ENCODE measurements at regions not wholly inside any gene's neighbourhood (a gene's known extent, or its start where the extent isn't known, plus 50 kb on each side); places are given as distances from the start of the nearest gene placed in this dataset.

GRCh38 chr11:90798769-90799168 lies 575.9 kb upstream of the CHORDC1 start:
- no peak for DNase-seq

GRCh38 chr11:90795746-90796145 lies 572.9 kb upstream of the CHORDC1 start:
- no peak for DNase-seq

GRCh38 chr11:90788961-90789360 lies 566.1 kb upstream of the CHORDC1 start:
- no peak for DNase-seq

GRCh38 chr11:90784241-90784814 lies 561.5 kb upstream of the CHORDC1 start:
- no peak for DNase-seq

- DNase-seq = no peak
Observed at GRCh38 chr11:90783111-90783510, 560.3 kb upstream of the CHORDC1 start.

GRCh38 chr11:90779098-90779497 lies 556.2 kb upstream of the CHORDC1 start:
- DNase-seq = no peak

GRCh38 chr11:90775567-90776165 lies 552.8 kb upstream of the CHORDC1 start:
- no peak for DNase-seq

GRCh38 chr11:90774727-90775566 lies 552.1 kb upstream of the CHORDC1 start:
- DNase-seq = no peak

GRCh38 chr11:90770007-90770406 lies 547.2 kb upstream of the CHORDC1 start:
- no peak for DNase-seq

GRCh38 chr11:90766121-90766520 lies 543.3 kb upstream of the CHORDC1 start:
- DNase-seq = no peak

- DNase-seq = no peak
Observed at GRCh38 chr11:90764691-90765090, 541.8 kb upstream of the CHORDC1 start.

GRCh38 chr11:90757849-90758494 lies 535.1 kb upstream of the CHORDC1 start:
- no peak for DNase-seq

GRCh38 chr11:90756617-90757016 lies 533.8 kb upstream of the CHORDC1 start:
- DNase-seq = no peak

GRCh38 chr11:90753546-90753945 lies 530.7 kb upstream of the CHORDC1 start:
- no peak for DNase-seq

GRCh38 chr11:90747057-90747456 lies 524.2 kb upstream of the CHORDC1 start:
- no peak for DNase-seq

GRCh38 chr11:90744169-90744568 lies 521.3 kb upstream of the CHORDC1 start:
- no peak for DNase-seq

- no peak for DNase-seq
Observed at GRCh38 chr11:90738799-90739198, 516.0 kb upstream of the CHORDC1 start.

- DNase-seq = no peak
Observed at GRCh38 chr11:90737444-90738050, 514.7 kb upstream of the CHORDC1 start.

- DNase-seq = no peak
Observed at GRCh38 chr11:90732486-90732885, 509.6 kb upstream of the CHORDC1 start.

- DNase-seq = no peak
Observed at GRCh38 chr11:90723475-90723874, 500.6 kb upstream of the CHORDC1 start.

GRCh38 chr11:90722552-90723190 lies 499.8 kb upstream of the CHORDC1 start:
- no peak for DNase-seq

- no peak for DNase-seq
Observed at GRCh38 chr11:90717522-90717921, 494.7 kb upstream of the CHORDC1 start.

GRCh38 chr11:90705661-90706060 lies 482.8 kb upstream of the CHORDC1 start:
- DNase-seq = no peak
